T-helper 17 cell (primary cell): ENCODE measurements at regions not wholly inside any gene's neighbourhood (a gene's known extent, or its start where the extent isn't known, plus 50 kb on each side); places are given as distances from the start of the nearest gene placed in this dataset.

Source experiments
- ATAC-seq: fragments of 150-1000 bp; cut with Tn5 transposase; 2 replicates; pipeline ENCODE4 v1.10.0; 2021; ENCODE audit warnings: mild to moderate bottlenecking, moderate library complexity
- DNase-seq, 3 donors: peaks; one replicate each; pipeline versions ENCODE4 v3.0.0 to v3.0.0-alpha.2; 2020 to 2021
- H3K9me3 ChIP-seq: one replicate; pipeline ENCODE4 v1.7.0; 2013; ENCODE audit warnings: low read length, mild to moderate bottlenecking; ENCODE audit not compliant: control insufficient read depth, poor library complexity, severe bottlenecking
- H3K27ac Mint-ChIP-seq: one replicate; pipeline ENCODE4 v1.8.0; 2022; ENCODE audit warnings: mild to moderate bottlenecking, moderate library complexity, mixed read lengths
- H3K27me3 Mint-ChIP-seq: one replicate; pipeline ENCODE4 v1.8.0; 2022; ENCODE audit warnings: mixed read lengths
- H3K36me3 Mint-ChIP-seq: one replicate; pipeline ENCODE4 v1.8.0; 2022; ENCODE audit warnings: low read depth, mixed read lengths
- H3K4me1 Mint-ChIP-seq: one replicate; pipeline ENCODE4 v1.8.0; 2022; ENCODE audit warnings: mild to moderate bottlenecking, mixed read lengths
- H3K4me3 Mint-ChIP-seq: one replicate; pipeline ENCODE4 v1.8.0; 2022; ENCODE audit warnings: mild to moderate bottlenecking, moderate library complexity, mixed read lengths

DNA sequence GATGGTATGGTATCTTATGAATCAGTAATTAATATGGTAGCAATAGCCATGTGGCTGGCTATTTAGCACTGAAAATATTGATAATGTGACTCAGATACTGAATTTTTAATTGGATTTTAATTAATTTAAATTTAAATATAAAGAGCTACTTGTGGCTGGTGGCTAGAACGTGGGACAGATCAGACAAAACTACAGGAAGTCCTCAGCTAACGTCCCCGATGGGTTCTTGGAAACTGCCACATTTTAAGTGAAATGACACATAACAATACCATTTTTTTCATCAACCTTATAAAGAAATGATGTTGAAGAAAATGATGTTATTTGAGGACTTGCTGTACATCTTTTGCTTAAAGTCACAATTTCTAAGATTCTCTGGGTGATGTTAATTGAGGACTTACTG lies 138.1 kb upstream of the FLRT2 start:
- no peaks in the 10 kb centered on the region for H3K27me3 Mint-ChIP-seq
- H3K27ac Mint-ChIP-seq = no peak overlapping the region
- no peak for ATAC-seq
- no peak for DNase-seq
- no peaks in the 10 kb centered on the region for H3K36me3 Mint-ChIP-seq
- no peaks in the 10 kb centered on the region for H3K9me3 ChIP-seq
- H3K4me3 Mint-ChIP-seq = no peak overlapping the region
- H3K4me1 Mint-ChIP-seq = no peaks in the 10 kb centered on the region

DNA sequence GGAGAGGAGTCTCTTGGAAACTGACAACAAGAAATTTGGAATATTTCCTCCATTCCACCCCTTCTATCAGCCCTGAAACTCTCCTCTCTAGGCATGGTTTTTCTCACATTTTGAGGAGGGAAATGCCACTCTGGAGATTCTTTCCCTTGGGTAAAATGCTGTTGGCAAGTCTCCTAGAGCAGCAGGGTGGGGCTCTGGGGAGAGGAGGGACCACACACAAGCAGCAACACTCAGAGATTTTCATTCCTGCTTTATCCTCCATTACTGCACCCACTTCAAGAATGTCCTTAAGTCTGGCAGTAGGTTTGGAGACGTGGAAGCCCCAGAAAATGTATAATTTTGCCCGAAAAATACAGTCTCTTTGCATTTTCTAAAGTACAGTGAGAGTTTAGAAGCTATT lies 130.8 kb upstream of the FLRT2 start:
- no peaks in the 10 kb centered on the region for H3K27me3 Mint-ChIP-seq
- H3K27ac Mint-ChIP-seq = no peak overlapping the region
- no peak overlapping the region for H3K4me3 Mint-ChIP-seq
- no peaks in the 10 kb centered on the region for H3K36me3 Mint-ChIP-seq
- no peak for DNase-seq
- ATAC-seq = no peak
- H3K4me1 Mint-ChIP-seq = no peaks in the 10 kb centered on the region
- H3K9me3 ChIP-seq = no peaks in the 10 kb centered on the region

DNA sequence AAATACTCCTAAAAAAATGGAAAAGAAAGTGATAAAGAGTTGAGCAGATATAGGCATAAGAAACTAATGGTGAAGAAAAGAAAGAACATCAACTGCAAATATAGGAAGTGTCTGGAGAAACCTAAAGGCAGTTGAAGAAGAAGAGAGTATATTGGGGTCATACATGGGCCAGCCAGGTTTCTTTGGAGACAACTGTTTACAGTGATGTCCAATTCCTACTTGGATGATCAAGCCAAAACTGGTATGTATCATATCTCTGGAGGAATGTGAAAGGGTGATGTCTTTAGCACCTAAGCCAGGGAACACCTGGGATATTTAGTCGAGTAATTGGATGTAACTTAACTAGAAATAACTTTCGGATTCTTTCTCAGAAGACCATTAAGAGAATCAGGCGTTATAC lies 129.3 kb upstream of the FLRT2 start:
- DNase-seq (no peak), ATAC-seq (no peak)
- Mint-ChIP-seq H3K4me3 (no peak overlapping the region), H3K36me3 (no peaks in the 10 kb centered on the region), H3K27ac (no peak overlapping the region), H3K27me3 (no peaks in the 10 kb centered on the region), H3K4me1 (no peaks in the 10 kb centered on the region)
- no peaks in the 10 kb centered on the region for H3K9me3 ChIP-seq

DNA sequence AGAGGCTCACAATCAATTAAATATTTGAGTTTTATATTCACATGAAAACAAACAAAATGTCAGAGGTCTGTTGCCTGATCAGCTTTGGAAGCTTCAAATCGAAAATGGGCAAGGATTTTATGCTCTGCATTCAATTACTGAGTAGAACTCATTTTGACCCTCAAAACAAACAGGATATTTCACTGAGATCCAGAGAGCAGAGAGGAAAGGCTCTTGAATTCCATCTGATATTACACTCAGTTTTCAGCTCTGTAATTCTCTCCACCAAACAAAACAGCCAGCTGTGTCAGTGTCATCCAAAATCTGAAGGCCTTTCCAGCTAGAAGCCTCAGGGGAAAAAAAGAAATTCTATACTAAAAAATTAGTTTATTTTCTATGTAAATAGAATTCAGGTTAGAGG lies 128.6 kb upstream of the FLRT2 start:
- H3K27me3 Mint-ChIP-seq = no peaks in the 10 kb centered on the region
- H3K36me3 Mint-ChIP-seq = no peaks in the 10 kb centered on the region
- H3K27ac Mint-ChIP-seq = no peak overlapping the region
- H3K9me3 ChIP-seq = no peaks in the 10 kb centered on the region
- no peak overlapping the region for H3K4me3 Mint-ChIP-seq
- no peak for ATAC-seq
- DNase-seq = no peak
- no peaks in the 10 kb centered on the region for H3K4me1 Mint-ChIP-seq

DNA sequence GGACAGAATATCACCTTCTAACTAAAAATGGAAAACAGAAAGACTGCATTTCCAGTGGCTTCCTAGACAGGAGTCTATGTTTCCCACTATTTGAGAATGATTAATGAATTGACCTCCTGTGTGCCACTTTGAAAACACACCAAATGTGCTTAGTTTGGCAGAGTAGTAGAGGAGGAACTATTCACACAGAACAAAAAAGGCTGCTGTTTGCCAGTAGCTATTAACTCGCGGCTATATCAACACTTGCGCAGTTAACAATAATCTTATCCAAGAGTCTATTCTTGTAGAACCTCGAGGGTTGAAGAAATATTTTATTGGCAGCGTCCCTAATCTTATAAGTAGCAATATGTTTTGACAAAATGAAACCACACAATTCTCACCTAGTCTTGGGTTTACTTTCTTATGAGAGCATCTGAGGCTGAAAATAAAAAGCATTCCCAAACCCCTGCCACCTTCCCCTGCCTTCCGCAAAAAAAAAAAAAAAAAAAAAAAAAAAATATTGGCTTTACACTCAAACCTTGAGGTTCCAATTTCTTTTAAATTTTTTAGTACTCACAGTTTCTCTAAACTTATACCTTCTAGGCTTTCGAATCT lies 127.3 kb upstream of the FLRT2 start:
- H3K27me3 Mint-ChIP-seq = no peaks in the 10 kb centered on the region
- no peak overlapping the region for H3K4me3 Mint-ChIP-seq
- H3K27ac Mint-ChIP-seq = no peak overlapping the region
- ATAC-seq (no peak), DNase-seq (no peak)
- no peaks in the 10 kb centered on the region for H3K36me3 Mint-ChIP-seq
- H3K9me3 ChIP-seq = no peaks in the 10 kb centered on the region
- H3K4me1 Mint-ChIP-seq = no peaks in the 10 kb centered on the region

DNA sequence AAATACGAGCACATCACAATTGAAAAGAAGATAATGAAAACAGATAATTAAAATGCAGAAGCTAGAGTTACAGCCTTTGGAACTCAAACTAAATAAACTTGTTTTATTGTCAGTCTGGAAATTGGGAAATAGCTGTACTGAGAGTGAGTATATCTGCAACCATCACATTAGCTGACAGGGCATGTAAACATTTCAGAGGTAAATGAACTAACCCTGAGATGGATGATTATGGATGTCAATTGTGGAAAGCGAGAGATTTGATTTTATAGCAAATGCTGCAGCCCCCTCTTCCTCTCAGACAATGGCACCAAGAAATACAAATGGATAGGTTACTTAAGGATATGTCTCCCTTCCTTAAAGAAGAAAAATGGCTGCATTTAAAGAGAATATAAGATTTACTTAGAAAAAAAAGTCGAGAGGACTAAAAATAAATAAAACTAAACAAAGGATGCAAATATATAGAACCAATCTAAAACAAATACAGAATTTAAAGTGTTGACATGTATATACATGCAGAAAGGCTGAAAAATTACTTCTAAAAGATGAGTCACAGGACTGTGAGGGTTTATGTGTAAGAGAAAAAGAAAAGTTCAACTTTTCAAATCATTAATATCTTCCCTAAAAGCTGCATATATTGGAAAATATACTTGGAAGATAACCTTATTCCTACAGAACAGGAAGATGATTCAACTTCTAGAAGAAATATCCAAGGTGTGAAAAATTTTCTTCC lies 120.3 kb upstream of the FLRT2 start:
- H3K27ac Mint-ChIP-seq = no peak overlapping the region
- H3K36me3 Mint-ChIP-seq = no peaks in the 10 kb centered on the region
- H3K27me3 Mint-ChIP-seq = no peaks in the 10 kb centered on the region
- DNase-seq (no peak), ATAC-seq (no peak)
- H3K4me1 Mint-ChIP-seq = no peaks in the 10 kb centered on the region
- H3K9me3 ChIP-seq = no peaks in the 10 kb centered on the region
- H3K4me3 Mint-ChIP-seq = no peak overlapping the region

DNA sequence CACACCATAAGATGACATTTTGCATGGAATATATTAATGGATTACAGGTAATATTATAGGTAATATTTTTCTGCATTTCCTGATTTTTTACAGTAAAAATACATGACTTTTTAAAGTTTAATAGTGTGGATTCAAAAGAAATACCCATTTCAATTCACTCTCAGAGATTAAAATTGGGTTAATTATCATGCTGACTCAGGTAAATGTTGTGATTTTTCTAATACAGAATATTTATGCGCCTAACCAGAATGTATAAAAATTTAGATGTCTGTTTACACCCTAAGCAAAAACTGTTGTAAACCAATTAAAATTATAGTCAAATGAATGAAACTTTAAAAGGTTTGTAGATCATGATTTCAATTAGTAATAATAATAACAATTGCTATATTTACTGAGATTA lies 117.2 kb upstream of the FLRT2 start:
- no peaks in the 10 kb centered on the region for H3K9me3 ChIP-seq
- Mint-ChIP-seq H3K27ac (no peak overlapping the region), H3K4me3 (no peak overlapping the region), H3K4me1 (no peaks in the 10 kb centered on the region), H3K36me3 (no peaks in the 10 kb centered on the region), H3K27me3 (no peaks in the 10 kb centered on the region)
- DNase-seq = no peak
- no peak for ATAC-seq

DNA sequence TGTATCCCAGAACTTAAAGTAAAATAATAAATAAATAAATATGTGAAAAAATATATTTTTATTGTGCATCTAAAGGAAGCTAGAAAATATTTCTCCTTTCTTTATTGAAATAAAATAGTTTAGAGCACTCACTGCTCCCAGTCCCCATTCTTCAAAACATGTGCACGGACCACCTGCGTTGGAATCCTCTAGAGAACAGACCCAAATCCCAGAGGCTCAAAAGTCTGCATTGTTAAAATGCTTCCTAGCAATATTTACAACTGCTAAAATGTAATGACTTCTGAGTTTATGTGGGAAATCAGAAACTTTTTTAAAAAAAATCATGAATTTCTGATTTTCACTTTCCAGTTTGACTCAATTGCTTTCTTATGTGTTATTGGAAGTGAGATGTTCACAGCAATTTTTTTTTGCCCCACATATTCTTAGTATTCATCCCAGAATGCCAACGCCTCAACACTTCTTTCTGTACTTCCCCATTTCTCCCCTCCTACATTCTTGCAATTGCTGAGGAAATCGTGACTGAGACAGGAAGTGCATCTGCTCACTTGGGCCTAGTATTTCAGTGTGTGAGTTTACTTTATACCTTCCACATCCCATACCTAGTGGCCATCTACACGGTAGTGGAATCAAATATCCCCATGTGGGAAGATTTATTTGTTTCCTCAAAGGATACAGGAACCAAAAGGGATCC lies 116.0 kb upstream of the FLRT2 start:
- H3K27ac Mint-ChIP-seq = no peak overlapping the region
- H3K36me3 Mint-ChIP-seq = no peaks in the 10 kb centered on the region
- ATAC-seq = no peak
- H3K4me3 Mint-ChIP-seq = no peak overlapping the region
- H3K9me3 ChIP-seq = no peaks in the 10 kb centered on the region
- no peaks in the 10 kb centered on the region for H3K27me3 Mint-ChIP-seq
- DNase-seq = no peak
- H3K4me1 Mint-ChIP-seq = no peaks in the 10 kb centered on the region

DNA sequence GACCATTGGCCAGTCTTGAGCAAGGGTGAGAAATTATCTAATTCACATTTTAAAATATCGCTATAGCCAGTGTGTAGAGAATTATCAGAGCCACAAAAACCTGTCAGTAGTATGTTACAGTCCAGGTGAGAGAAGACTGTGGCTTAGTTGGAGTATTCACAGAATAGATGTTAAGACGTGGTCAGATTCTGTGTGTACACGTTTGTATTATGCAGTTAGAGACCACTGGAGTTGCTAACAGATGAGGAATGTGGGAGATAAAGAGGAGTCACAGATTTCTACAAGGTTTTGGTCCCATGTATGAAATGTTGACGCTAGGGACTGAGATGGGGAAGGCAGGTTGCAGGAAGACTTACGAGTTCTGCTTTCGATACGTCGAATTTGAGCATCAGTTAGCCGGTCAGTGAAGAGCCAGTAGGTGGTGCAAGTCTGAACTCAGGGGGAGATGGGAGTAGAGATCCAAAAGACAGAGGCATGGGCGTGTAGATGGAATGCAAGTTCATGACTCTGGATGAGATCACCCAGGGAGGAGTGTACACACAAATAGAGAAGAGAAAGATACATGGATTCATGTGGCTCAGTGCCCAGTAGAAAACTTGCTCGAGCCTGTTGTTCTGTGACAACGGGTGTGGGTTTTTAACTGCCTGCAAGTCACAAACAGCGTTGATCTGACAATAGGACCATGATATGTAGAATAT lies 114.8 kb upstream of the FLRT2 start:
- DNase-seq (no peak), ATAC-seq (no peak)
- Mint-ChIP-seq H3K27ac (no peak overlapping the region), H3K4me1 (no peaks in the 10 kb centered on the region), H3K27me3 (no peaks in the 10 kb centered on the region), H3K4me3 (no peak overlapping the region), H3K36me3 (no peaks in the 10 kb centered on the region)
- no peaks in the 10 kb centered on the region for H3K9me3 ChIP-seq

DNA sequence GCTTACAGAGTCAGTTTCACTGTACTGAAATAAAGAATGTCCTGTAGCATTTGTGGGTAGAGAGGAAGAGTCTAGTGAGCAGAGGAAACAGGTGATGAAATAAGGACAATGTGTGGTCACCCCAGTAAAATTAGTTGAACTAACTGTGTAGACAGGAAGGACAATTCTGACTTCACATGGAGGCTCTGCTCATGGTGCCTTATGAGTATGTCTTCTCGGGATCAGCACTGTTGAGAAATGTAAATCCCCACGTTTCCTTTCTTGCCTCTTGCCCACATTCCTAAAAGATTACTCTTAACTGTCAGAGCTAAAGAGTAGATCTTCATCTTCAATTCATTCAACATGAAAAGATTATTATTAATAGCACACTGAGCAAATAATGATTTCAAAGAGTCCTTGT lies 113.2 kb upstream of the FLRT2 start:
- H3K27me3 Mint-ChIP-seq = no peaks in the 10 kb centered on the region
- no peaks in the 10 kb centered on the region for H3K36me3 Mint-ChIP-seq
- no peak overlapping the region for H3K27ac Mint-ChIP-seq
- no peak for ATAC-seq
- H3K4me1 Mint-ChIP-seq = no peaks in the 10 kb centered on the region
- no peak for DNase-seq
- H3K4me3 Mint-ChIP-seq = no peak overlapping the region
- H3K9me3 ChIP-seq = no peaks in the 10 kb centered on the region

DNA sequence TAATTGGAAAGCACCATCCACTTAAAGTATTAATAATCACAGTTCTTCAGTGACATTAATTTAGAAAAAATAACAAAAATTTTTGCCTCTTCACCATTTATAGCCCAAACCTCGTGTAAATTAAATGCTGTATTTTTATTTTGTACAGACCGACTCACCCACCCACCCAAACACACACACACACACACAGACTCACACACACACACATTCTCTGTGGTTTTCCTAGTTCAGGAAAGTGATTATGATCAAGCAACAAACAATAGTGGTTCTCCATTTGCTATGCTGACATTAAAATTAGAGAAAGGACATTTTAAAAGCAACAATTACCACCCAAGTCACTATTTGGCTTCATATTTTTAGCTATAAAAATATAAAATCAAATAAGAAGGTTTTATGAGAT lies 112.5 kb upstream of the FLRT2 start:
- no peak overlapping the region for H3K27ac Mint-ChIP-seq
- DNase-seq = no peak
- ATAC-seq = no peak
- no peaks in the 10 kb centered on the region for H3K27me3 Mint-ChIP-seq
- H3K4me1 Mint-ChIP-seq = no peaks in the 10 kb centered on the region
- H3K9me3 ChIP-seq = no peaks in the 10 kb centered on the region
- H3K4me3 Mint-ChIP-seq = no peak overlapping the region
- H3K36me3 Mint-ChIP-seq = no peaks in the 10 kb centered on the region

DNA sequence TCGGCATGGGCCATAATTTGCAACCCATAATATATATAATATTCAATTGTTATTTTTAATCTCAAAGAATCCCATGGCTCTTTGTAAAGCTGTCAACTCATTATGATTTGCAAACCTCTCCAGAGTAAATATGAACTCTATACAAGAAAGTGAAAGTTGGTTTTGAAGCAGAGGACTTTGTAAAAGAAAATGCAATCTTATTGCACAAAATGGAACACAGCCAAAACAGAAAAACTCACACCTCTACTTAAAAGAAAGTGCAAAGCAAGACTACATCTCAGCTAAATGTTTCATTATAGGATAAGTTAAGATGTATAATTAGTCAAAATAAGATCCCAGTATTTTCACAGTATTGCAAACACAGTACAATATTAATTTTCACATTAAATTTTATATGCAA lies 111.2 kb upstream of the FLRT2 start:
- no peaks in the 10 kb centered on the region for H3K9me3 ChIP-seq
- Mint-ChIP-seq H3K27ac (no peak overlapping the region), H3K27me3 (no peaks in the 10 kb centered on the region), H3K4me1 (no peaks in the 10 kb centered on the region), H3K4me3 (no peak overlapping the region), H3K36me3 (no peaks in the 10 kb centered on the region)
- ATAC-seq (no peak), DNase-seq (no peak)

DNA sequence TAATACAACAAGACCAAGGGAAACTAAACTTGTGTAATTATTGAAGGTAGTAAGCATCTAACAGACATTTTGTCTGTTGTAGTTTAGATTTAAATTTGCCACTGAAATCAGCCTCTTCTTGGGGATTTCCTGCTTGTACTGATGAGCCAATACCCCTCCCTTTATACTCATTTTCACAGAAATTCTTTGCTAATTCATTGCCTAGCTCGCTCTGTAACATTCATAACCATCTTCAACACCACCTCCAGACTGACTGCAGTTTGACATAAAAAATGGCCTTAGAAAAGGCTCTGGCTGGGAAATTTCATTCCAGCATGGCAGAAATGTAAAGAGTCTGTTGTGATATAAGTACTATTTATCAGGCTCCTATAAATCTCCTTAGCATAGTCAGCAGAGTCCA lies 109.7 kb upstream of the FLRT2 start:
- H3K36me3 Mint-ChIP-seq = no peaks in the 10 kb centered on the region
- no peak for ATAC-seq

More for the DNA sequence above, 109.7 kb upstream of the FLRT2 start:
- Mint-ChIP-seq H3K4me3 (no peak overlapping the region), H3K27ac (no peak overlapping the region), H3K27me3 (no peaks in the 10 kb centered on the region), H3K4me1 (no peaks in the 10 kb centered on the region)
- peaks cover 2% of the 10 kb centered on the region for H3K9me3 ChIP-seq
- no peak for DNase-seq
